Endothelial cell of umbilical vein (primary cell): ENCODE measurements at regions not wholly inside any gene's neighbourhood (a gene's known extent, or its start where the extent isn't known, plus 50 kb on each side); places are given as distances from the start of the nearest gene placed in this dataset.

ENCODE experiments used
- CTCF ChIP-seq, 2 donors: IDR thresholded peaks; 1 replicate in 1 of 2; 2 replicates in 1 of 2; pipeline ENCODE4 v1.5.1; 2011; ENCODE audit warnings: low read length in 2 of 2, mild to moderate bottlenecking in 2 of 2, moderate library complexity in 2 of 2, control low read depth in 1 of 2, inconsistent platforms in 1 of 2, low read depth in 1 of 2; ENCODE audit not compliant: insufficient read depth in 1 of 2; ENCODE audit errors: extremely low read depth in 1 of 2
- EZH2 ChIP-seq: IDR thresholded peaks from 2 replicates; pipeline ENCODE4 v1.6.1; 2012; ENCODE audit warnings: borderline replicate concordance, low read depth, mild to moderate bottlenecking, moderate library complexity, low read length, inconsistent platforms; ENCODE audit not compliant: severe bottlenecking
- JUN ChIP-seq: IDR thresholded peaks from 2 replicates; pipeline ENCODE4 v1.6.1; 2011; ENCODE audit warnings: borderline replicate concordance, low read depth; ENCODE audit not compliant: insufficient read length, insufficient read depth
- MAX ChIP-seq: IDR thresholded peaks from 2 replicates; pipeline ENCODE4 v1.6.1; 2011; ENCODE audit not compliant: insufficient read depth, insufficient read length
- MYC ChIP-seq: IDR thresholded peaks from one replicate; pipeline ENCODE4 v1.6.1; 2011; ENCODE audit warnings: mild to moderate bottlenecking, low read depth, low read length
- POLR2A ChIP-seq: IDR thresholded peaks from 2 replicates; pipeline ENCODE4 v1.6.1; 2012; ENCODE audit warnings: low read depth, mild to moderate bottlenecking, control low read depth, low read length
- POLR2AphosphoS5 ChIP-seq: IDR thresholded peaks from 2 replicates; pipeline ENCODE4 v1.6.1; 2012; ENCODE audit warnings: low read depth, mild to moderate bottlenecking, control low read depth, low read length, moderate library complexity; ENCODE audit not compliant: insufficient read depth

- TF ChIP-seq CTCF (IDR thresholded peaks at IDR 0.05; ENCODE audit: extremely low read depth in 1 of 2, insufficient read depth in 1 of 2, low read depth in 1 of 2, low read length in 2 of 2) (no peak), POLR2A (no peak), MAX (no peak), MYC (no peak), JUN (no peak), EZH2 (no peak), POLR2AphosphoS5 (no peak)
These were observed 1702.5 kb upstream of the RAG2 start for GRCh38 chr11:38300570-38300969.
